ENCODE measurements at regions not wholly inside any gene's neighbourhood (a gene's known extent, or its start where the extent isn't known, plus 50 kb on each side); places are given as distances from the start of the nearest gene placed in this dataset.

DNA sequence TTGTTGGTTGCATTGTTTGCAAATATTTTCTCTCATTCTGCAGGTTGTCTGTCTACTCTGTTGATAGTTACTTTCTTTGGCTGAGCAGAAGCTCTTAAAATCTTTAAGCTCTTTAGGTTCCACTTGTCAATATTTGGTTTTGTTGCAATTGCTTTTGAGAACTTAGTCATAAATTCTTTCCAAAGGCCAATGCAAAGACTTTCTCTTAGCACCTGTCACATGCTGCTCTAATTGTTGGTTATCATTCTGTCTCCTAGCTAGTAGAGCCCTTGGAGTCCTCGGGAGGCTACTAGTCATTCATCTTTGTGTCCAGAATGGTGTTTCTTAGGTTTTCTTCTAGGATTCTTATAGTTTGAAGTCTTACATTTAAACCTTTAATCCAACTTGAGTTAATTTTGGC is 312.7 kb upstream of the PROX1 start:
- TF ChIP-seq, protein P1, sequence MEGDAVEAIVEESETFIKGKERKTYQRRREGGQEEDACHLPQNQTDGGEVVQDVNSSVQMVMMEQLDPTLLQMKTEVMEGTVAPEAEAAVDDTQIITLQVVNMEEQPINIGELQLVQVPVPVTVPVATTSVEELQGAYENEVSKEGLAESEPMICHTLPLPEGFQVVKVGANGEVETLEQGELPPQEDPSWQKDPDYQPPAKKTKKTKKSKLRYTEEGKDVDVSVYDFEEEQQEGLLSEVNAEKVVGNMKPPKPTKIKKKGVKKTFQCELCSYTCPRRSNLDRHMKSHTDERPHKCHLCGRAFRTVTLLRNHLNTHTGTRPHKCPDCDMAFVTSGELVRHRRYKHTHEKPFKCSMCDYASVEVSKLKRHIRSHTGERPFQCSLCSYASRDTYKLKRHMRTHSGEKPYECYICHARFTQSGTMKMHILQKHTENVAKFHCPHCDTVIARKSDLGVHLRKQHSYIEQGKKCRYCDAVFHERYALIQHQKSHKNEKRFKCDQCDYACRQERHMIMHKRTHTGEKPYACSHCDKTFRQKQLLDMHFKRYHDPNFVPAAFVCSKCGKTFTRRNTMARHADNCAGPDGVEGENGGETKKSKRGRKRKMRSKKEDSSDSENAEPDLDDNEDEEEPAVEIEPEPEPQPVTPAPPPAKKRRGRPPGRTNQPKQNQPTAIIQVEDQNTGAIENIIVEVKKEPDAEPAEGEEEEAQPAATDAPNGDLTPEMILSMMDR (IDR thresholded peaks at IDR 0.05; ENCODE audit: poor library complexity, severe bottlenecking) = no peak
- no peak for TF ChIP-seq EZH2 (IDR thresholded peaks at IDR 0.05; ENCODE audit: borderline replicate concordance, insufficient read depth, low read length, poor library complexity, severe bottlenecking)
